NCI-H2081 (cell line): ENCODE measurements at regions not wholly inside any gene's neighbourhood (a gene's known extent, or its start where the extent isn't known, plus 50 kb on each side); places are given as distances from the start of the nearest gene placed in this dataset.
"Not testable (repeated sequence)": the region's sequence is repeated elsewhere in the genome, so short reads cannot be mapped to it uniquely, and the experiment has no call there.

ENCODE experiments used
- DNase-seq, 2 experiments: peaks; one replicate each; lab custom pipeline; 2025; lab: John Stamatoyannopoulos, UW

DNA sequence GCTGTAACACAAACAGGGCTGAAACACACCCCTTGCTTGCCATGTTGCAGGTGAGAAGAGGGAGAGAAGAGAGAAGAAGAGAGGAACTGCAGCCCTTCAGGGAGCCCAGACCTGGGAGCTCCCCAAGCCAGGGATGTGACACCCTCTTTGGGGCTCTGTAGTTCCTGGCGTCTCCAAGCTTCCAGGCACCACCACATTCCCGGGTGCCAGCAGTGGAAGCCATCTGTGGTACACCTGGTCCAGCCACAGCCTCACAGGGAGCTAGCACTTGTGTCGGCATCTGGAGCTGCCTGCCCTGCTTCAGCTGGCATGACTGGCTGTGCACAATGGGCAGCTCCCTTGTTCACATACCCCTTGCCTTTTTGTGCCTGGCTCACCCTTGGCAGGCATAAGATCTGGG, 182.1 kb downstream of the DEPDC1B start:
- no peak for DNase-seq

DNA sequence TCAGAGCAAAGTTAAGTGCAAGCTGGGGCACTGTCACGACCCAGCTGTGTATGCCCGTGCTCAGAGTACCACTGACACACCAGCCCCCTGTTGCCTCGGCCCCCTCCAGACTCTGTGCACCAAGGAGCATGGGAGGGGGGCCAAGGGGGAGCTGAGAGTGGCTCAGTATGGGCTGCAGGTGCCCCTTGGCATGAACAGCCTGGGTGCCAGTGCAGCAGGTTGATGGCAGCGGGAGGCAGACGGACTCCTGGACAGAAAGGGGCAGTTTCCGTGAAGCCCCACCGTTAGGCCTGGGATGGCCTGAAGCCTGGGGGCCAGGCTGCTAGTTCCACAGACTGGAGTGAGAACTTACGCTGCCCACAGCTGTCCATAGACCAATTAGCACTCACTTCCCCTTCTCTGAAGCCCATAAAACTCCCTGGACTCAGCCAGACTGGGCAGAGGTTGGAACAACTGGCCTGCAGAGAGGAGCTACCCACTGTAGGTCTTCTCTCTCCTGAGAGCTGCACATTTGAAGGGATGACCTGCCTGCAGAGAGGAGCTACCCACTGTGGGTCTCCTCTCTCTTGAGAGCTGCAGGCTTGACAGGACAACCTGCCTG, 182.8 kb downstream of the DEPDC1B start:
- no peak for DNase-seq

DNA sequence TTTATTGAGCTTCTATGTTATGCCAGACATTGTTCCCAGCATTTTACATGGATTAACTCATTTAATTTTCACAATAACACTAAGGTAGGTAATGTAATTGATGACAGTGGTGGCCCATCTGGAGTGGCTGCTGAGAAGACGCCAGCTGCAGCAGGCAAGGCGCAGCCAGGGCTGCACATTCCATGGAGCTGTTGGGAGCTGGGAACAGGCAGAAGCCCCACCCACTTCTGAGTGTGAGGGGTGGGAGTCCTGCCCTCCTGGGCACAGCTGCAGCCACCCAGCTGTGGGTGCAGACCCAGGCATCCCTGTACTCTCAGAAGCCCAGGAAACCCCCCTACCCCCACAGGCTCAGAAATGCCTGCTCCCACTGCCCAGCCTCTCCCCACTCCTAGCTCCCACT, 183.3 kb downstream of the DEPDC1B start:
- no peak for DNase-seq

DNA sequence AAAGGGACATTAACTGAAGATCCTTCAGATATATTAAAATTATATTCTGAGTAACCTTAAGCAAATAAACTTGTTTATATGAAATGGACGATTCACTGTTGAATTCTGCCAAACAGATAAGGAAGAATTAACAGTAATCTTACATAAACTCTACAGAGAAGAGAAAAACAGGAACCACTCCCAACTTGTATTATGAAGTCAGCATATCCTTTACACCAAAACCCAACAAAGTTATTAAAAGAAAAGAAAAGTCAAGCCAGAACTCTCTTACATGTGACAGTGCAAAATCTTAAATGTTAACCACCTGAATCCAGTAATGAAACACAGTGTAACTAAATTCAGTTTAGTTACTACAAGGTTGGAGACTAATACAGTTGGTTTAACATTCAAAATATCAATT, 185.8 kb downstream of the DEPDC1B start:
- DNase-seq, result no peak

DNA sequence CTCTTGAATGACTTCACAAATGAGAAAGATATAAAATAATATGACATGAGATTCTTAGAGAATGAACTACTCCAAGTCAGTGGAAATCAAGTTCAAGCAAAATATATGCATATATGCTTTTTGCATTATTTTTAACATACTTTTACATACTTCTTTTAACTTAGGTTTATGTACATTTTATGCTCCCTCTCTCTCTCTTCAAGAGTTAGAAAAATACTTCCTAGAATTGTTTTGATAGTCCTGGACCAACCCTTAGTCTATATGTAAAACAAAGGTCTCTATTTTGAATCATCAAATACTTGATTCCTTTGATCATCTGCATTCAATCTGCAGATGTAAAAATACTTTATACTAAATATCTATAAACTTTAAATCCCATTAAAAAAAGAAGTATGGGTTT, 187.8 kb downstream of the DEPDC1B start:
- no peak for DNase-seq

DNA sequence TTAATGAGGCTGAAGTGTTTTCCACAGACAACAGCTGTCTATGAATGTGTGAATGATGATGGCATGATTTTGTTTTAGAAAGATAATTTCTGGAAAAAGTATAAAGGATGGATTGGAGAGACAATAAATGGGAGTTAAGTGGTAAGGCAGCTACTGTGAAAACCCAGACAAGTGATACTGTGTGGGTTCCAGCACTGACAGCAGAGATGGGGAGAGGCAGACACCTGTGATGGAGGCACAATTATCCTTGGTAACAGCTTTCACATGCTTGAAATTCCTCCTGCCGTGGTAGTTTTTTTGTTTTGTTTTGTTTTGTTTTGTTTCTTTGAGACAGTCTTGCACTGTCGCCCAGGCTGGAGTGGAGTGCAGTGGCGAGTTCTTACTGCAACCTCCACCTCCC, 189.3 kb downstream of the DEPDC1B start:
- DNase-seq, result no peak

DNA sequence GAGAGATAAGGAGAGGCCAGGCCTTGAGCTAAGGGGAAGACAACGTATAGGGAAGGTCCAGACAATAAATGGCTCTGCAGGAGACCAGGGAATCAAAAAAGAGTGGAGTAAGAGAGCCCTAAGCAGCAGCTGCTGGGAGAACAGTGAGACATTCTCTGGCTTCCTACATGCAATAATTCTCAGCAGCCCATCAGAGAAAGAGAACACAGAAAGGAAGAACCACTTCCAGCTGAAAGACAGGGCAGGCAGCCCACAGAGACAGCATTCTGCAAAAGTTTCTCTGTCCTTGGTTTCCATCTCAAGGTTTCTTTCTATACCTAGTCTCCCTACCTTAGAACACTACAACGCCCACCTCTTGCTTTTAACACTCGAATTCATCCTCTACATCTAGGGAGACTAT, 189.9 kb downstream of the DEPDC1B start:
- DNase-seq, result no peak

DNA sequence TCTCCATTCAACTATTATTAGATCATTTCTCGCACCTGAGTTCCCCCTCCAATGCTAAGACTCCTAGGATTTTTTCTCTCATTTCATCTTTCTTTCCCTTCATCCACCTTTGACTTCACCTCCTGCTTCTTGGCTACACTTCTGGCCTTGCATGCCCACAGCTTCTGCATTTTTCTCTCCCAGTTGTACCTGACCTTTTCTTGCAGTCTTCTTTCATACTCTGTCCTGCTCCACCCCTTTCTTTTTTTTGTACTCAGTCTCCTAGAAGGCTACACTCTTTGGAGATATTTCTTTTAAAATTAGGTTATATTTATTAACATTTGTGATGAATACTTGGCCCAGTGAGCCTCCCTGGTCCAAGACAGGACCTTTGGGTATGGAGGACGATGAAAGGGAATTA, 190.4 kb downstream of the DEPDC1B start:
- no peak for DNase-seq

DNA sequence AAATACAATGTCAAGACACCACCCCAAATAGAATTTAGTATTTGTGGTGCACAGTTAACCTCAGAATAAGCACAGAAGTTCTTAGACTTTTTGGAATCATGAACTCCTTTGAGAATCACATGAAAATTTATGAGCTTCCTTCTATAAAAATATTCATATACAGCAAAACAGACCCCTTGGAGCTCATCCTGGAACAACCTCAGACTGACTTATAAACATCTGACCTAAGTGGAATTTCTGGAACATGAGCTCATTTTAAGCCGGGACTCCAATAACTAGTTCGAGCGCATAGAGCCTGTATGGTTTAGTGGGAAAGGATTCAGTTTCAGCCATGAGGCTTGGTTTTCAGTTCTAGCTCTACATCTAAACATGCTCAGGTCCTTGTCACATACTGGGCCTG, 192.3 kb downstream of the DEPDC1B start:
- no peak for DNase-seq

DNA sequence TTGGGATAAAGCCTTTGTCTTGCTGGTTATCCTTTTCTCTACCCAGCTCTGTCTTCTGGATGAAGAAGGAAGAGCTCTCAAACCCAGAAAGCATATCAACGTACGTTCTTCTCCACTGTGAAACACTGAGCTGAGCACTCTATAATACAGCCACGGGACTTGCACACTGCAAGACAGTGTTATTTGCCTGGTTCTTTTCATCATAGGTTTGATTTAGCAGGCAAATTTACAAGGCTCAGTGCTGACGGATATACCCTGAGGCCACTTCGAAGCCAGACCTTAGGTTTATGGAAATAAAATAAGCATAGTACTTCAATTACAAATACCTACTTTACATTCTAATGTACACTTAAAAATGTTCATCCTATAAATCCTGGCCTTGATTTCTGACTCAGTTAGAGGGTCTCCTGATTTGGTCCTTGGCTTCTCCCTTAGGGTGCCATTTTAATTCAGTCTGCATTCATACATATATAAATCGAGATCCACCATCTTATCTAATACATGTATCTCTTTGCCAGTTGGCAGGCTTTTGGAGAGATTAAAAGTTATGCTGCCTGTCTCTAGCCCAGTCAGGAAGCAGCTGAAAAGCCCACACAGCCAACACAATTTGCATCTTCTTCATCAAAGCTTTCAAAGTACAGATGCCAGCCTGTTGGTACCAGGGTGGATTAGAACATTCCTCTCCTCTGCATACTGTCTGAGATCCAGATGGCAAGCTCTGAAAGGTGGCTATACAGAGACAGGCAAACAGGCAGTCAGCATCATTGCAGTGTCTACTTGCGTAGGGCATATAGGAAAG, 194.4 kb downstream of the DEPDC1B start:
- no peak for DNase-seq

DNA sequence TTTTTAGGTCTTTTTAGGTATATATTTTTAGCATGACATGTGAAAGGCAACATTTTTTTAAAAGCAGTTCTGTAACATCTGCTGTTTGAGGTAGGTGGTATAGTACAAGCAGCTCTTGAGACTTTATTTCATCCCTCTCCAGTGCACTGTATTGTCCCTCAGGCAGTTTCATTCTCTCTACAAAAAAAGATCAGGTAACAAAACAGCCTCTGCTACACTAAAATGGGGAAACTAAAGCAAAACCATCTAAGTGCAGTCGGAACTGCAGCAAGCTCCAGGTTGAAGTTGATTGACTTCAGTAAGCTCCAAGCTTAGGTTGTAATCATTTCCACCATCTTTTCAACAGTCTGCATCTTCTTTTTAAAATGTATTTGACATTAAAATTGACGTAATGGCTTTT, 195.6 kb downstream of the DEPDC1B start:
- DNase-seq, result no peak

DNA sequence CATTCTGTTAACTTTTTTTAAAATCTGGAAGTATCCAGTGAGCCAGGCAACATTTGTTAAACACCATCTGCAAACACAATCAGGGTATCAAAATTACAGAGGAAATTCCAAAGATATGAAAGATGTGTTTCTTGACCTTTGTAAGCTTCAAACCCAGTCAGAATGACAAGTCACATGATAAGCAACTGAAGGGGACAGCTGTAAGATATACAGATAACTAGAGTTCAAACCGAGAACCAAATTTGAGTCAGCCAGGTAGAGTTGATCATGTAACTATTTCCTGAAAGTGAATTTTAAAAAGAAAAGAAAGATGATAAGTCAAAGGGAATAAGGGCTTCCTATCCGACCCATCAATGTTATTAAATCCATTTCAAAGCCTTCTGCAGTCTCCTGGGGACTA, 196.2 kb downstream of the DEPDC1B start:
- no peak for DNase-seq

DNA sequence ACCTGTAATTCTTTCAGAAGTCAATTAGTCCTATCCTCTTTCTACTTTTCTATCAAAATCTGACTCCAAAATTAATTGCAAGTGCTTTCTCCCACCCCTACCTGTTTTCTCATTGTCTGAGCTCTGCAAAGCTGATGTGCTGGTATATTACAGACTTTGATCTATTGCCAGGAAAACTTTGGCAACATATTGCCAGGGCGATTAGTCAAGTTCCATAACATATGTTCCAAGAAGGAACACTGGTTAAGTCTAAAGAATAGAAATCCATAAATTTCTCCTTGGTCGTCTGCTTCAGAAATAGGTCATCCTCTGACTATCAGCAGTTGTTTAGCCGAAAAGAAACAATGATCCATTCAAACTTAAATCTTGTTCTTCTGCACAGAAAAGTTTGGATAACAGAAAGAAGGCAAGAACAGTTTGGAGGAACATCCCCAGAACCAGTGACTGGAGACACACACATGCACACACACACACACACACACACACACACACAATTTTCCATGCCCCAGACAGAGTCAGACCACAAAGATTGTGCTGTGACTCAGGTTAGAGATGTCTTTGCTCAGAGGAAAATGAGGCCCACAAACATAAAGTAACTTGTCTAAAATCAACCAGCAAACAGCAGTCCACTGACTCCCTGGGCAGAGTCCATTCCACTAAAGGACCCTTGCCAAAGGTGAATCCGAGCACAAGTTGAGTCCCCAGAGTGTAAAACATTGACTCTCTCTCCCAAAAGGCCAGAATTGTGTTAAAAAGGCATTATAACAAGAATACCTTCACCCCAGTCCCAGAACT, 202.1 kb downstream of the DEPDC1B start:
- DNase-seq, result no peak

DNA sequence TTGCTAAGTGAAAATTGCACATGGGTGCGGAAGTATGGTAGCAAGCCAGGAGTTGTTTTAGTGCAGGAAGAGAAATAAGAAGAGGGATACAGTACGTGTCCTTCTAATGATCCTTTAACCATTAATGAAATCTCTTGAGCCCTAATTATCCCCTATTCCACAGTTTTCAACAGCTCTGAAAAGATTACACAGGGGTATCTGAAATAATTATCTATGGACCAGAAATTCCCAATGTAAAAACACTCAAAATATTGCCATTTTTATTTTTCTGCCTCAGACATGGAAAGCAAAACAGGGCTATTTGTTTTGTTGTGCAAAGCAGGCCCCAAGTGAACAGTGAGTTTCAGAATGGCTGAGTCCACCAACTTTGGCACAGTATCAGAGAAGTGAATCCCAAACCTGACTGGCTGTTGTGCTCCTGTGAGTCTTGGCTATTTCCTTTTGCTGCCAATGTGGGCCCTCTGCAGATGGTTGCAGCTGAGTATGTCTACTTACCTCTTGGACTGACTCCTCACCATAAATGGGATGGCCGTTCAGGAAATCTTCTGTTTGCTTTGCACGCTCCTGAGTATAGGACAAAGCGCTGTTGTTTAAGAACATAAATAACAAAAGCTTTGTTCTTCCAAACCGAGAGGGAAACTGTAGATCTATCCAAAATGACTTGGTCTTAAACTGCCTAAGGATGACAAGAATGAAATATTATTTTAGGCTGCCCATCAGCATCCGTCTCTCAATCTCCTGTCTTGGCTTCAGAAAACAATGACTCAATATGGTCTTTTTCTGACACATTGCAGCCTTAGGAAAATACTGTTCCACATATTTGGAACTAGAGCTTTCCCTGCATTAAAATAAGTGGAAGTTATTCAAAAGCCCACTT, 204.1 kb downstream of the DEPDC1B start:
- DNase-seq, result no peak

DNA sequence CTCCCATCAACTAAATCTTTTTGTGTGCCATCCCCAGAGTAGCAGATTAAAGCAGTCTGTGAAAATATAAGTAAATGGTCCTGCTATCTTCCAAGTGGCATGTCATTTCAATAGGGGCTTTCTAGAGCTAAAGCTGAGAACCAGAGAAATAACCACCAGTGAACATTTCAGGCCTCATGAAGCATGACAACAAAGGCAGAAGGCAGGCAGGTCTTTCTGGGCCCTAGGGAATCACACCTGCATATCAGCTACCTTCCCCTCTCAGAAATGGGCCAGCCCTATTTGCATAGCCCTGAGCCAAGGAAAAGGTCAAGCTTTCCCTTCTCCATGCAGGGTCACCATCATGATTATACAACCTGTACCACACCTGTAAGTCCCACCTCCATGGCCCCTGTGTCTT, 205.3 kb downstream of the DEPDC1B start:
- DNase-seq, result no peak

DNA sequence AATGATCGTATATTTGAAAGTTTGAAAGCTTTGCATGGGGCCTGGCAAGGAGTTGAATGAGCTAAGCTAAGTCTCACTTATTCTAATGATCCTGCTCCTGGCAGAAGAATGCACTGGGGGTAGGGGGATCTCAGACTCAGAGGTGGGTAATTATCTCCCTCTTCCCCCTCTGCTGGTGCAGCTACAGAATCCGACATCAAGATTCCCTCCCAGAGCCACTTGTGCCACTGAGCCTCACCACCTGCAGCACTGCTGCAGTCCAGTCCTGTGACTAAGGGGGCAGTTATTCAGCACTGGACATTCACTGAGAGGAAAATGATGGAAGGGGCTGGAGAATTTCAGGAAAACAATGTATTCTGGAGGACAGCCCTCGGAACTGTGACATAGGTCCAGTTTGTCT, 205.8 kb downstream of the DEPDC1B start:
- DNase-seq, result no peak

DNA sequence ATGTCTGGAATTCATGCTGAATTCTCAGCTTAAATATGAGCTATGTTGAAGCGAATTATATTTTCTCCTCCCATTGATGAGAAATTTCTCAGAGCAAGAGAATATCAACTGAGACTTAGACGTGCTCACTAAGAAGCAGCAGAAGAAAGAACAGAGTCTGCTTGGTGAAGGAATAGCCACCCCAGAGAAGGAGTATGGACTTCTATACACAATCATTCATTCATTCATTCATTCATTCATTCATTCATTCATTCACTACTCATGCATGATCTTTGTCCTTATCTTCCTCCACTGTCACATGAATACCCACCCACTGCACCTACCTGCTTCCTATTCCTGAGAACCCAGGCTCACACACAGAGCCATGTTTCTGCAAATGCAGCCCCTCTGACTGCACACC, 206.6 kb downstream of the DEPDC1B start:
- DNase-seq, result no peak

DNA sequence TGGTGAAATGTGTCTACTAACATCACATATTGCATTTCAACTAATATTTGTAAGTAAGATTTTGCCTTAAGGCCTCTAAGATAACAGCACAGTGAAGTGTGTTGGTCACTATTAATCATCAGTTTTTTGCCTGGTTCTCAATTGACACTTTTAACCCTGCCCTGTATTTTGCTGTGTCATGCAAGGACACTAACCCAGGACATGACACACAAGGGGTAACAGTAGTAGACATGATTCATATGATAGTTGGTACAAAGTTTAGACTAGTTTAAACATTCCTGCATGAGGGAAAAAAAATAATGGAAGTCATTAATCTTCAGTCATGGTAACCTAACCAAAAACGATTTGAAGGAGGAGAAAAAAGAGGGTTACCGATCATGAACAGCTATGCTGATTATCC, 207.0 kb downstream of the DEPDC1B start:
- DNase-seq, result no peak

DNA sequence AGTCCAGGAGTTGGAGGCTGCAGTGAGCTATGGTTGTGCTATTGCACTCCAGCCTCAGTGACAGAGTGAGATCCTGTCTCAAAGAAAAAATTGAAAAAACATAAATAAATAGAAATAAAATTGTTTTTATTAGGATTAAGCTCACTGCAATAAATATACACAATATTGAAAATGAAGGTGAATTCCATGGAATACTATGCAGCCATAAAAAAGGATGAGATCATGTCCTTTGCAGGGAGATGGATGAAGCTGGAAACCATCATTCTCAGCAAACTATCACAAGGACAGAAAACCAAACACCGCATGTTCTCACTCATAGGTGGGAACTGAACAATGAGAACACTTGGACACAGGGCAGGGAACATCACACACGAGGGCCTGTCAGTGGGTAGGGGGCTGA, 207.6 kb downstream of the DEPDC1B start:
- DNase-seq, result not testable (repeated sequence)

DNA sequence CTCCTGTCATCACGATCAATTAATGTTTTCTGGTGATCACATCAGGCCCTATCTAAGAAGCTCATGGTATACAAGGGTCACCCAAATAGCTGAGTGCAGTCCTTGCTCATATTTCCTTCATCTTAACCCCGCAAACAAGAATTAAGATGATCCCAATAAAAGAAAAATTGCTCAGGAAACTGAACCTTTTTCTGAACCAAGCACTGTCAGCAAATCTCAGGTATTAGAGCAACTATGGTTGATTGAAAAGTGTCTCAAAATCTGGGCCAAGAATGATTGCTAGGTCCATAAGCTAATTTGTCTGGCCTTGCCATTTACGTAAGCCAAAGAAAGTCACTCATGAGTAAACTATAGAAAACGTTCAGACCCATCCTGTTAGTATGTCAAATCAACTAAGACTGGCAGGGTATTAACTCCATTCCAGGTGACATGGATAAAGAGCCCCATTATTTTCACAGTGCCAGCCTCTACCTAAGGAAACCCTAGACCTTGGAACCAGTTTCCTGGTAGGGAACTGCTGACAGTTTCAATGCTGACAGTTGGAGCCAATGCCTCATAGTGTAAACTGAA, 209.3 kb downstream of the DEPDC1B start:
- no peak for DNase-seq

DNA sequence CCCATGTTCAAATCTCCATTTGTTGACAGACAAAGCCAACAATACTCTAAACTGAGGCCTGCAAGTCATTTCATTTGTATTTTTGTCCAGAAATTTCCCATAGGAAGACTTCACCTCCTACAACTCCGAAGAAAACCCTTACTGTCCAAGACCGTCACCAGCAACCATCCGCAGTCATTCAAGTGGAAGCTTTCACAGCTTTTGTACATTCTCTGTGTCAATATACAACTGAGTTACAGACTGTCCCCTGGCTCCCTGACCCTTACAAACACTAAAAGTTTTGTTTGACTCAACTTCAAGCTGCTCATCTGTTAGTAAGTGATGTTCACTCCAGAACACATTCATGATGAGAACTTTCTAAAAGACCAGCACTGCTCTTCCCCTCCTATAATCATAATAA, 210.1 kb downstream of the DEPDC1B start:
- DNase-seq, result no peak

DNA sequence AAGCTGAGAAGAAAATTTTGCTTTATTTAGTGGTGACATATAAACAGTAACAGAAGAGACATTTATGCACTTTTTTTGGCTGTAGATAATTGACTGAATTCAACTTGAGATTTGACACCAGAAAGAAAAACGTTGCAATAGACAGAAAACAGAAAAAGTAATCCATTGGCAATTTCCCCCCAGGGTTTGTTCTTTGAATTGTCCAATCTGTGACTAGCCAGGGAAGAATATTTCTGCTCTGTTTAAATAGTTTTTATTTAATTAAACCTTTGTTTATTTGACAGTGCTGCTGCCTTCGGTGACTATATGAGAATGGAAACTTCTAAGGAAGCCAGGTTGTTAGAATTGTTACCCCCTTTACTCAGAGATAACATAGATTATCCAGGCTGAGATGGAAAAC, 210.6 kb downstream of the DEPDC1B start:
- no peak for DNase-seq
